ENCODE measurements at regions not wholly inside any gene's neighbourhood (a gene's known extent, or its start where the extent isn't known, plus 50 kb on each side); places are given as distances from the start of the nearest gene placed in this dataset.

DNA sequence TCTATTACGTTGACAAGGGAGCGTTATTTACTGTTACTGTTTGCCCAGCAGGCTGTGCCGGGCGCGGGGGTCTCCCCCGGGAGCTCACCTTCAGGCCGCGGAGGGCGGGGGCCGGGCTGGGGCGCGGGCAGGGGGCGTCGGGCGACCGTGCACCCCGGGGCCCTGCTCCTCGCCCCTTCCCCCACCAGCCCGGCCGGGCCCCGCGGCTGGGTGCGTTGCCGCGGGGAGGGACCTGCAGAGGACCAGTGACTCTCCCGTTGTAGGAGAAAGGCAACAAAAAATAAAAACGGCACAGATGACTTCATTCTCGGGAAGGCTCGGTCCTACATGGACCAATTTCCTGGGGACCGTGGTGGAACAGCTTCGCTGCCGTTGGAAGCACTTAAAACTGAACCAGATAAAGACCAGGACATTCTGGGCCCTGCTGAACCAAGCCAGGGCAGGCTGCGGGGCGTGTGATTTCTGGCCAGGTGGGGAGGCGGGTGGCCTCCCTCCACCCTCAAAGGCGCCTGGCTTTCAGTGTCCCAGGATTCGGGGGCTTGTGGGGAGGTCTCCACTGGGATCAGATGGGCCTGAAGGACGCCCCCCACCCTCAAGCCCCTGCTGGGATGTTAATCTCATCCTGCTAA lies 57.4 kb downstream of the IGLL1 start:
- no peak for DNase-seq

- peak; percentile 18 to 22 for DNase-seq
Measured at GRCh38 chr22:23521441-23522113, 58.5 kb downstream of the IGLL1 start.

- DNase-seq, result no peak
Measured at GRCh38 chr22:23520863-23521440, 59.1 kb downstream of the IGLL1 start.

DNA sequence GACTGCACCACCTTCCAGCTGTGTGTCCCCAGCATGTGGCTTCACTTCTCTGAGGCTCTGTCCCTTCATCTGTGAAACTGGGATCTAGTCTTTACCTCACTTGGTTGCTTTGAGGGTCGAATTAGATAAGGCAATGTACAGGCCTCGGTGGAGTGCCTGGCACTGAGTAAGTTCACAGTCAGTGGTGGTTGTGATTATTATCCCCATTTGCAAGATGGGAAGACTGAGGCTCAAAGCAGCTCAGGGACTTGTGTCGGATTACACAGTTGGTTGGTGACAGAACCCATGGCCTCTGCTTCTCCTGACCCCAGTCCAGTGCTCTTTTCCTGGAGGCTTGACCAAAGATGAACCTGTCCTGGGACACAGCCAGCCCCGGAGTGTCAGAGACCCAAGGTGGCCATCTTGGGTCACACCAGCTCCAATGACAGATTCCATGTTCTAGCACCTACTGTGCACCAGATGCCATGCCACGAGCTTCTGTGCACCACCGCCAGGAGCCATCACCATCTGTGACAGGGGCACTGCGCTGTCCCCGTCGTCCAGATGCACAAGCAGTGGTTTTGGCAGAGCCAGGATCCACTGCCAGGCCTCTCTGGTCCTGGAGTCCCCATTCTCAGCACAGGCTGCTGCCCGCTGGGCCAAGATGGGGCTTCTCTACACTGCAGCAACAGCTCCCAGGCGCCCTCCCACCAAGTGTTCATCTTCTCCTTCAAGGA lies 60.5 kb downstream of the IGLL1 start:
- DNase-seq, result no peak

GRCh38 chr22:23518376-23519187 lies 61.5 kb downstream of the IGLL1 start:
- no peak for DNase-seq

DNA sequence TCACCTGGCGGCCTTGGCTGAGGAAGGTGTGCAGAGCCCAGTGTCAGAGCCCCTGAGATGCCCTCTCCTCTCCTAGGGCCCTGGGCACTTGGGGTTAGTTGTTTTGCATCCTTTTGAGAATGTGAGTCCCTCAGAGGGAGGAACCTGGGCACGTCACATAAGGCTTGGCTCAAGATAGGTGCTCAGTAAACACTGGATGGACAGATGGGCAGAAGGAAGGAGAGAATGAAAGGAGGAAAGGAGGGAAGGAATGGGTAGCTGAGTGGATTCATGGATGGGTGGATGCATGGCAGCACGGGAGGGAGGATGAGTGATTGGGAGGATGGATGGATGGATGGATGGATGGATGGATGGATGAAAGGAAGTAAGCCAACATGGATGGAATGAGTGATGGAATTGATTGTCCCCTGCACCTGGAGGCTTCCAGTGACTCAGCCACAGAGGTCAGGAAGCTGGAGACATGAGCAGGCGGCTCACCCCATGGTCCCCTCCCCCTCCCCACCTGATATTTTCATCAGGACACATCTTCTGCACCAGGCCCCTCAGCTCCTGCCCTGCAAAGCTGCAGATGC lies 62.2 kb downstream of the IGLL1 start:
- no peak for DNase-seq

- DNase-seq, result no peak
Measured at GRCh38 chr22:23516304-23516703, 63.8 kb downstream of the IGLL1 start.

GRCh38 chr22:23514322-23515038 lies 65.6 kb downstream of the IGLL1 start:
- no peak for DNase-seq

DNA sequence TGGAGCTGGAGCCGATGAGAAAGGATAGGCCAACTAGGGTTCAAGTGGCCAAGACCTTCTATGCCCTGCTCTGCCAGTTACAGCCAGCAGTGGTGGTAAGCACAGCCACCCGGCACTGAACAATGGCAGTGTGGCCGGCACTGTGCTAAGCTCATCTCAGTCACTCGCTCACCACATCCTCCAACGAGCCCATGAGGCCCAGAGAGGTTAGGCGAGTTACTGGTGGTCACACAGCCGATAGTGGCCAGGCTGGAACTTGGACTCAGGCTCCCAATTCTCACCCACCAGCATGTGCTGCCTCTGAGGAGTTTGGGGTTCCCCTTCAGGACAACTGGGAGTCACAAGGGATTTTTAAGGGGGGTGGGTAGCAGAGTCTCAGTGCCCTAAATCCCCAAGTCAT lies 66.4 kb downstream of the IGLL1 start:
- no peak for DNase-seq

DNA sequence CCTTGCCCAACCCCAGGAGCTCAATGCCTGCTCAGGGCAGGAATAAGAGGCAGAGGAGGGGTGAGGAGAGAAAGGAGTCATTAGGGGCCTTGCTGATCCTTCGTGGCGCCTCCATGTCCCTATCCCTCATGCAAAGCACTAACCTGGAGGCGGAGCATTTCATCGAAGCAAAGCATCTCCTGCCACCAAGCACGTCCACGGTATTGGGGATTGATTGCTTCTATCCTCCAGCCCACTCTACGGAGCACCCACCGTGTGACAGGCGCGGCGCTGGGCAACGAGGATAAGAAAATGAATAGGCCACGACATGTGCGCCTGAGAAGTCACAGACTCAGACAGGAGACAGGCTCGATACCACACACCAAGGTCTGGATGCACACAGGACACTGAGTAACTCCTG lies 67.0 kb downstream of the IGLL1 start:
- no peak for DNase-seq

DNA sequence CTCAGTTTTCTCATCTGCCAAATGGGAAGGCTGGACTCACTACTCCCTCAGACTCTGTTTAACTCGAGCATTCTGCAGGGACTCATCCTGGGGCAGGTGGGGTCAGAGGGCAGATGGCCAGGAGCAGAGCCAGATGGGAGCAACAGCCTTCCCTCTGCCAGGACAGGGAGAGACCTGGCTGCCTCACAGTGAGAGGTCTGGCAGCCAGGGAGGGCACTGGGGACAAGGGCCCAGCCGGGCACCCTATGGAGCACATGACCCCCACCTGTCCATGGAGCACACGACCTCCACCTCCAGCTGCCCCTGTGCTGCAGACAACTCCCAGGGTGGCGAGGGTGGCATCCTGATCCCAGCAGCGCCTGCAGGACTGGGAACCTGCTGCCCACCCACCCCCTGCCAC lies 67.4 kb downstream of the IGLL1 start:
- no peak for DNase-seq

DNA sequence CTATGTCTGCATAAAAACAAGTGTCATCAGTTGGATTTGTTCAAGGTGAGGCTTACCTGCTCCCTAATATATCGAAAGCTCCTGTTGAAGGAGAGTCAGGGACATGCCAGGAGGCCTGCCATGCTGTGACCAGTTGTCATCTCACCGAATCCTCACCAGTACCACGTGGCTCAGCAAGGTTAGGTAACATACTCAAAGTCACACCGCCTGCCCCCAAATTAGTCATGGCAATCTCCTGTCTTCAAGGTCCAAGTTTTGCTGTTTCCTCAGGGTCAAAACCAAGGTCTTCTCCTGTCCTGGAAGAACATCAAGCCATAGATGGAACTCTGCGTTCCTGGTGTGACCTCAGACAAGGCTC lies 67.8 kb downstream of the IGLL1 start:
- DNase-seq, result no peak

GRCh38 chr22:23511627-23512347 lies 68.3 kb downstream of the IGLL1 start:
- no peak for DNase-seq

DNA sequence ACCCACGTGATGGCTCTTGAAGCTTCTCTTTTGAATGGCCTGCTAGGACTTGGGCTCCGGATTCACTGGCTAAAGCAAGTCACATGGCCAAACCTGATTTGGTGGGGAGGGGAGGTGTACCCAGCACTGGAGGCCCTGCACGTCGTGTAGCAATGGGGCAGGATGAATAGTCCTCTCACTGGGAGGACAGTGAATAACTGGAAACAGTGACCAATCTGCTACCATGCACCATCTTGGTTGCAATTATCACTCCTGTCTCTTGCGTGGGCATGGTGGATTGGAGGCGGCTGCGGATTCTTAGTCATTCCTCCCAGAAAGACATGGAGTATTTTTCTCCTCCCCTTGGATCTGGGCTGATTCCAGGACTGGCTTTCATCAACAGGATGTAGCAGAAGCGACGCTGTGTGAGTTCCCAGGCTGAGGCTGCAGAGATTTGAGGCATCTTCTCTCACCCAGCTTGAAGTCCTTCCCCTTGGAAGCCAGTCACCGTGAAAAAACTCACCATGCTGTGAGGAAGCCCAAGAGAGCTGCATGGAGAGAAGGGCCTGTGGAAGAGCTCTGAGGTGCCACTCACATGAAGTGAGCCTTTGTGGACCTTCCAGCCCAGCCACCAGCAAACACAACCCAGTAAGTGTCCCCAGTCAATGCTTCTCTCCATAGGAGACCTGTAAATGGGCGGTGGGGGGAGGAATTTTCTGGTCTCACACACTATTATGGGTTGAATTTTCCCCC lies 70.4 kb downstream of the IGLL1 start:
- no peak for DNase-seq

GRCh38 chr22:23504516-23504915 lies 75.6 kb downstream of the IGLL1 start:
- DNase-seq, result no peak

DNA sequence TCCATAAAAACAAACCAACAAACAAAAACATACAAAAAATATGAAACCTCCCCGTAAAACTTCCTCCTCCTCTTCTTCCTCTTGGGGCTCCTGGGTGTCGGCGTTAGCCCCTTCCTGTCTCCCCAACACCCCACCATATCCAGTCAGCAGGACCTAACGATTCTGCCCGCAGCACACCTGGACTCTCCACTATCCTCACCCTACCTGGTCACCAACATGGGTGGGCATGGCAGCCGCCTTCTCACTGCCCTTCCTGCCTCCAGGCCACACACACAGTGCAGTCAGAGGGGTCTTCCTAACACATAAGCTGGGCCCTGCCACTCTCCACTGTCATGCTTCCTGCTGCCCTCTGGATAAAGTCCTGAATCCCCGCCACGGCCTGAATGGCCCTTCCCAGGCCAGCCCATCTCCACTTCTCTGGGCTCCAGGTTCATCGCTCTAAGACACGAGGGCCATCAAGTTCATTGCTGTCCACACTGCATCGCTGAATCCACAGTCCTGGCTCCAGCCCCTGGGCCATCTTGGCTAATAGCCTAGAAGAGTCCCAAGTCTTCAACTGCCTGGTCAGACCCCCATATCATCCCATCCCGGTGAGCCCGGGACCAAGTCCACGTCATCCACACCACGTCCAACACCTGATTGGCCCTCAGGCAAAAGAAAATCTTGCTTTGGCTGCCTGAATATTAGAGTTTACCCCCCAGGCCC lies 76.2 kb downstream of the IGLL1 start:
- no peak for DNase-seq

DNA sequence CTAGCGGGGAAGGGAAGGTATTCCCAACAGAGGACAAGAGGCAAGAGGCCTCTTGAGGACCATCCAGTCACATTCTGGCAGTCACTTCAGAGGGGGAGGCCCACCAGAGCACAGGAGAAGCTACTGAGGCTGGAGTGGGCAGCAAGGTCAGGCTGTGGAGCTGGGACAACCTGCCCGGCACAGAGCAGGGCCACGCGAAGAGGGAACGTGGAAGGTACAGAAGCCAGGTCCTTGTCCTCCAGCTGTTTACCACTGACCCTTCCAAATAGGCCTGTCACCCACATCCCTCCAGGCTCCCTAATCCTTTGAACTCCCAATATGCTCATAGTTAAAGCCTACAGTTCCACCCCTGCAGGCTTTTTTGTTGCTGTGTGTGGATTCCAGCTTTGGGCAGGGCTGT lies 76.9 kb downstream of the IGLL1 start:
- DNase-seq, result no peak

GRCh38 chr22:23501708-23502107 lies 78.4 kb downstream of the IGLL1 start:
- no peak for DNase-seq

DNA sequence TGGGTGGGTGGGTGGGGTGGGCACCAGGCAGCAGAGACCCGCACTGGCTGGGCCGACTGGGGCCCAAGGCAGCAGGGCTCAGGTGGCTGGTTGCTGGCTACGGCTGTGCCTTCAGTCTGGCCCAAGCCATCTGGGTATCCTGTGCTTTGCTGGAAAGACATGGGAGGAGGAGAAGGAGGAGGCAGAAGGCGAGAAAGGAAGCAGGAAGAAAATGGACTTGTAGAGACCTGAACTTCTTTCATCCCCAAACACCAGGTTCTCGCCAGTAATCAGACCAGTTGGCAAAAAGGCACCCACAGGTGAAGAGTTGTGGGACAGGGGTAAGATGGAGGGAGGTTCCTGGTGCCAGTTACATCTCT lies 78.8 kb downstream of the IGLL1 start:
- no peak for DNase-seq

All from activated CD4-positive, alpha-beta T cell treated with anti-CD3 and anti-CD28 coated beads, Interleukin-2, amount 50 U/mL, for 4 hours (primary cell).